ENCODE measurements at regions not wholly inside any gene's neighbourhood (a gene's known extent, or its start where the extent isn't known, plus 50 kb on each side); places are given as distances from the start of the nearest gene placed in this dataset.
A peak's percentile ranks its signal among the peaks of the same experiment; 100 is the strongest.
"Not testable (repeated sequence)": the region's sequence is repeated elsewhere in the genome, so short reads cannot be mapped to it uniquely, and the experiment has no call there.

DNA sequence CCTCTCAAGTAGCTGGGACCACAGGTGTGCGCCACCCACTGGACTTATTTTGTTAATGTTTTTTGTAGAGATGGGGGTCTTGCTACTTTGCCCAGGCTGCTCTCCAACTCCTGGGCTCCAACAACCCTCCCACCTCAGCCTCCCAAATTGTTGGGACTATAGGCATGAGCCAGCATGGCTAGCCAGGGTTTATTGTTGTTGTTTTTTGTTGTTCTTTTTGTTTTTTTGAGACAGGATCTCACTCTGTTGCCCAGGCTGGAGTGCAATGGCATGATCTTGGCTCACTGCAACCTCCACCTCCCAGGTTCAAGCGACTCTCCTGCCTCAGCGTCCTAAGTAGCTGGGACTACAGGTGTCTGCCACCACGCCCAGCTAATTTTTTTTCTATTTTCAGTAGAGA is 142.2 kb downstream of the CRLF3 start:
- not testable (repeated sequence) for DNase-seq

DNA sequence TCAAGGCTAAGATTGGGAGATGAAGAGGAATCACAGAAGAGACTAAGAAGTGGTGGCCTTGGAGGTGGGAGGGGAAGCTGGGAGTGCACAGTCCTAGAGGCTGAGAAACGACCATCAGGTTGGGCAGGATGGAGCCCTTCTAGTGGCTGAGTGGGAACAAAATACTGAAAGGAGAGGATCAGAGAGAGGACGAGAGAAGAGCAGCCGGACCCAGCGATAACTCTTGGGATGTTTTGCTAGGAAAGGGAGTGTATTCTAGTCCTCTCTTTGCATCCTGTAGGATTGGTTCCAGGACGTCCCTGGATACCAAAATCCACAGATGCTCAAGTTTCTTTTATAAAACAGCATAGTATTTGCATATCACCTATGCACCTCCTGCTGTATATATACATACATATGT is 143.8 kb downstream of the CRLF3 start:
- DNase-seq, result not testable (repeated sequence)

DNA sequence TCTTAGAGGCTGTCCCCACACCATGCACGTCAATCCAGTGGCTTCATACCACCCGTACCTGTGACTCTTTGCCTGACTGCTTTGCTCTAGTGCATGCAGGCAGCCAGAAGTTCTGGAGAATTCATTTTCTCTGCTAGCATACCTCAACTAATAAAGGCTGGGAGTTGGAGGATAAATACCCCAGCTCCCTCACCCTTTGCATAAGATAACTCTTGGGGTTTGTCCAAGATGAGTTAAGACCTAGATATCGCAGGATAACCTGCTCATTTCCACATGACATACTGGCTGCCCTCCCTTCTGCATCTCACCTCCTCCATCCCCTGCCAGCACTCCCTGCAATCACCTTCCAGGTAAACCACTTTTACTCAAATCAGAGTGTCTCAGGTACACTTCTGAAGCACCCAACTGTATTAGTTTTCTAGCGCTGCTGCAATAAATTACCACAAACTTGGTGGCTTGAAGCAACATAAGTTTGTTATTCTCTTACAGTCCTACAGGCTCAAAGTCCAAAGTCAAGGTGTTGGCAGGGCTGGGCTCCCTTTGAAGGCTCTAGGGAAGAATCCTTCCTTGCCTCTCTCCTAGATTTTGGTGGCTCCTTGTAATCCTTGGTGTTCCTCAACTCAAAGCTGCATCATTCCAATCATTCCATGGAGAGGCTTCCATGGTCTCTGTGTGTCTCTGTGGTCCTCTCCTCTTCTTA is 146.8 kb downstream of the CRLF3 start:
- no peak for DNase-seq

DNA sequence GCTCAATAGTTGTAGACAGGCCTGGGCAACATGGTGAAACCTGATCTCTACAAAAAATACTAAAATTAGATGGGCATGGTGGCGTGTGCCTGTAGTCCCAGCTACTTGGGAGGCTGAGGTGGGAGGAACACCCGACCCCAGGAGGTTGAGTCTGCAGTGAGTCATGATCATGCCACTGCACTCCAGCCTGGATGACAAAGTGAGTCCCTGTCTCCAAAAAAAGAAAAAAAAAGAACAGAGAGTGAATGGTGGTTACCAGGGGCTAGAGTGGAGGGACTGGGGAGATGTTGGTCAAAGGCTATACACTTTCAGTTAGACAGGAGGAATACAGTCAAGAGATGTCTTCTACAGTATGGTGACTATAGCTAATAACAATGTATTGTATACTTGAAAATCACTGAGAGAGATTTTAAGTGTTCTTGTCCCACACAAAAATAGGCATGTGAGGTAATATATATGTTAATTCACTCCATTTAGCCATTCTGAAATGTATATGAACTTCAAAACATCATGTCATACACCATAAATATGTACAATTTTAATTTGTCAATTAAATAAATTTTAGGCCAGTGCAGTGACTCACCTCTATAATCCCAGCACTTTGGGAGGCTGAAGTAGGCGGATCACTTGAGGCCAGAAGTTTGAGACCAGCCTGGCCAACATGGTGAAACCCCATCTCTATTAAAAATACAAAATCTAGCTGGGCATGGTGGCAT is 148.6 kb downstream of the CRLF3 start:
- not testable (repeated sequence) for DNase-seq

DNA sequence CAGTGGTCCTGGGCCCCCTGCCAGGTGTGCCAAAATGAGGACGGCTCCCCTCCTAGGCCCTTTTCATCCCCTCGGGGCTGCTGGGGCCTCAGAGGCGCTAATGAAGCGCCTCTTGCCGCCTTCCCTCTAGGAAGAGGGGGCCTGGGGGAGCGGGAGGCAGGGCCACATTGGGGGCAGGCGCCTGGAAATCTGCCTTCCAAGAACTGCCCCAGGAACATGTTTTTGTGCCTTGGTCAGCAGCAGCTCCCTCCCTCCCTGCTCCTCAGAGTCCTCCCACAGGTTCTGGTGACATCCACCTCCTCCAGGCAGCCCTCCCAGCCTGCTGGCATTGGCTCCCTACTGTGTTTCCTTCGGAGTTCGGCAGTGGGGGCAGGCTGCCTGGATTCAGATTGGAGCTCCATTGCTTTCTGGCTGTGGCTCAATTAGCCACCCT is 155.3 kb downstream of the CRLF3 start:
- not testable (repeated sequence) for DNase-seq

DNA sequence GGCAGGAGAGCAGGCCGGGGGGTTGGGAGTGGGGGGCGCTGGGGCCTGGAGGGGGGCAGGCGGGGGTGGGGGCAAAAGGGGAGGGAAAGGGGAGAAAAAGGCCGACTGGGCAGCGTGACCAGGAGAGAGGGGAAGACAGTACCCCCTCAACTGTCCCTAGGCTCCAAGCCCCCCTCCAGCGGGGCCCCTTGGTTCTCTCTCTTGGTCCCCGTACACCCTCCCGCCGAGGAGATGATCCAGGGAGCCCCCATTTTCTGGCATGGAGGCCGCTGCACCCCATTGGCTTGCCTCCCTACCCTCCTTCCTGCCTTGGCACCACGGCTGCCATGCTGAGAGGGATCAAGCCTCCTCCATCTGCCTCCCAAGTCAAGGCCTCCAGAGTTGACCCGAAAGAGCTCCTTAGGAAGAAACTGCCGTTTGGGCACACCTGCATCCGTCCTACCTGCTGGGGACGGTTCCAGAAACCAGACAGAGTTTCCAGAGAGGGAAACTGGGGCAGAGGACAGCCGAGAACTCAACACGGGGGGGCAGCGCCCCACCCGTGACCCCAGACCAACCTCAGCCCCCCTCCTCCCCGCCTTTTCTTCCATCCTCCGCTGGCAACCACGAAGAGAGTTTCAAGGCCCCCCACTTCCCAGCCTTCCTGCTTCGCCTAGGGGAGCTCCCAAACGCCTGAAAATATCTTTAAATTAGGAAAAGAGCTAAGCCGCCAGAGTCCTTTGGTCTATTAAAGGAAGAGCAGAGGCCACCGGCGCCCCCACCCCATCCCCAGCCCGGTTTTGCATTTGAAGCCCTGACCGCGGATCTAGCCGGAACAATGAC is 155.9 kb downstream of the CRLF3 start:
- DNase-seq, result not testable (repeated sequence)

DNA sequence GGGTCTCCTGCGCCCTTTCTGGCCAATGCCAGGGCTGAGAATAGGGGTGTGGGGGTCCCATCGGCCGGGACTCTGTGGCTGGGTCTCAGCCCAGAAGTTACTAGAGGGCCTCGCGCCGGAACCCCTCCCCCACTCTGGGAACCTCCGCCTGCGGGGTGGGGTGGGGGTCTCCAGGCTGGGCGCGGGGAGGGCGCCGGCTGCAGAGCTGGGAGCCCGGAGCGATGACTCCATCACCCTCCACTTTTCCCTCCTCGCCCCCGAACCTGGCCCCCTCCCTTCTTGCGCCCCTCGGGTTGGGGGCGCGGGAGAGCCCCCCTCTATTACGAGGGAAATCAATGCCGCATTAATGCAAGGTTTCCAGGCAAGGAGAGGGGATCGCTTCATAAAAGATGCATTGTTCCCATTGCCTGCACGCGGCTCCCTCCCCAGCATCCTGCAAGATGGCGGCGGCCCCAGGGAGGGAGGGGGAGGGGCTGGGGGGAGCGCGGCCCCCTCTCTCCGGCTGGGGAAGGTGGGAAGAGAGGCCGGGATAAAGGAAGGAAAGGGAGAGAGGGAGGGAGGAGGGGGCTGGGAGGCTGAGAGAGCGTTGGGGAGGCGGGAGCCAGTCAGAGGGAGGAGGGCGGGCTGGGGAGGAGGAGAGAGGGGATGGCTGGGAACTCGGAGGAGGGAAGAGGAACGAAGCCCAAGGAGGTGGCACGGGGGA is 156.7 kb downstream of the CRLF3 start:
- DNase-seq, result peak; percentile 83

DNA sequence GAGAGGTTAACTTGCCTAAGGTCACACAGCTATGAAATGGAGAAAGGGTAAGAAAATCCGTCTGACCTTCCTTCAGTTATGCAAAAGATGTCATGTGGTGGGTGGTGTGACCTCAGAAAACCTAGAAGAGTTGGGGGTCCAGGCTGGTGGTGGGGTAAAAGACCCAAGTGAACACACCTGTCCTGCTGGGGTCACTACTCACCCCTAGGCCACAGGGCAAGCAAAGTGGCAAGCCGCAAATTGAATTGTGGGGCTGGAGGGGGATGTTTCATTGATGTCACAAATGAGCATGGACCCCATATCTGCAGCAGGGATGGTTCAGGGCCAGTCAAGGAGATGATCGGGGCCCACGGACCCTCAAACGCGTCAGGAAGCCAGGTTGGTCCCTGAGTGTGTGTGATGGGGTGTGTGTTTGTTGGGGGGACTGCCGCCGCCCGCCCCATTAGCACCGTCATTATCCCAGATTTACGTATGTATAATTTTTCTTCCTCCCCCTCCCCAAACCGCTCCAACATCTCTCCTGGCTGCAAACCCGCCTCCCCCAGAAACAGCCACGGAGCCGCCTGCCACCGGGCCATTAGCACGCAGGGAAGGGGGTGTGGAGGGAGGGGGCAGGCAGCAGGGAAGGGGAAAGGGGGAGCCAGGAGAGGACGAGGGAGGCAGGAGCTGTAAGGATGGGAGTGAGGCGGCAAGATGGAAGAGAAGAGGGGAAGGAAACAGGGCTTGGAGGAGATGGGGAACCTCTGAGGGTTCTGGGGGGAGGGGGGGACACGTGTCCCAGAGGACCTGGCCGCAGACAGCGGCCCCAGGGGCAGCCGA is 157.4 kb downstream of the CRLF3 start:
- DNase-seq, result not testable (repeated sequence)

DNA sequence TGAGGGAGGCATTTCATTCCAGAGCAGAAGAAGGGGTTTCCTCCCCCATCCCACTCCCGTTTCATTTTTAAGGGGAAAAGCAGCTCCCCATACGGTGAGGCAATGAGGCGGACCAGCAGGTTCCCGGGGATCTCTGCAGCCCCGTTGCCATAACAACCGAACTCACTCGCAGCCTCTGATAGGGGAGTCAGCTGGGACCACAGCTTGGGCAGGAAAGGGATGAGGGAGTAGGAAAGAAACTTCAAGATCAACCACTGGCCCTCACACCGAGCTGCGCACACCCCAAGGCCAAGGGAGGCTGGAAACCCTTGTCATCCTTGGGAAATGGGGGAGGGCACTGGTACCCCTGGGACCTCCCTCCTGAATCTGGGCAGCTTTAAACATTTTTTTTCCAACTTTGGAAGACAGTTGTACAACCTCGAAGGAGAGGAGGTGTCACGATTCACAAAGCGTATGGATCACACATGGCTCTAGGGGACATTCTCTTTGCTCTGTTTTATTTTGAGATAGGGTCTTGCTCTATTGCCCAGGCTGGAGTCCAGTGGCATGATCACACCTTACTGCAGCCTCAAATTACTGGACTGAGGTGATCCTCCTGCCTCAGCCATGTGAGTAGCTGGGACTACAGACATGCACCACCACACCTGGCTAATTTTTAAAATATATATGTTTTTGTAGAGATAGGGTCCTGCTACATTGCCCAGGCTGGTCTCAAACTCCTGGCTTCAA is 160.6 kb downstream of the CRLF3 start:
- DNase-seq, result not testable (repeated sequence)

DNA sequence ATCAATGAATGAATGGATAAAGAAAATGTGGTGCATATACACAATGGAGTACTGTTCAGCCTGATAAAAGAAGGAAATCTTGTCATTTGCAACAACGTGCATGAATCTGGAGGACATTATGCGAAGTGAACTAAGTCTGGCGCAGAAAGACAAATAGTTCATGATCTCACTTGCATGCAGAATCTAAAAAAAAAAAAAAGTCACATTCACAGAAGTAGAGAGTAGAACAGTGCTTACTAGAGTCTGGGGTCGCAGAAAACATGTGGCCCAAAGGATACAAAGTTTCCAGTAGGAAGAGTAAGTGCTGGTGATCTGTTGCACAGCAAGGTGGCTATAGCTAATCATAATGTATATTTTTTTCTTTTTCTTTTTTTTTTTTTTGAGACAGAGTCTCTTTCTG is 167.3 kb downstream of the CRLF3 start:
- not testable (repeated sequence) for DNase-seq

DNA sequence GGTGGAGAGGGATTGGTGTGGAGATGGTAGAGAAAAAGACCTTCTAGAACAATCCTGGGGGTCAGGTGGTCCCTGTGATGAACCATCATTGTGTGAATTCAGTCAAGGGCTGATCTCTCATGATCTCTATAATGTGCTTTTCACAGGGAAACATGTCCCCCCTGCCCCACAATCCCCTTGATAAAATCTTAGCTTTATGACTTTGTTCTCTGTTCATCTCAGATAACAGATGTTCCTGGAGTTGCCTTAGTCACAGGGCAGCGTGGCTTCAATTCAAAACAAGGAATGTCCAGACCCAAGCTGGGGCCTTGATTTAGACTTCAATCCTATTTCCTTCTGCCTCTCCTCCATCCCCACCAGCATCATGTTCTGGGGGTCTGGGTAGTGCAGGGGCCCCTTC is 171.5 kb downstream of the CRLF3 start:
- not testable (repeated sequence) for DNase-seq

DNA sequence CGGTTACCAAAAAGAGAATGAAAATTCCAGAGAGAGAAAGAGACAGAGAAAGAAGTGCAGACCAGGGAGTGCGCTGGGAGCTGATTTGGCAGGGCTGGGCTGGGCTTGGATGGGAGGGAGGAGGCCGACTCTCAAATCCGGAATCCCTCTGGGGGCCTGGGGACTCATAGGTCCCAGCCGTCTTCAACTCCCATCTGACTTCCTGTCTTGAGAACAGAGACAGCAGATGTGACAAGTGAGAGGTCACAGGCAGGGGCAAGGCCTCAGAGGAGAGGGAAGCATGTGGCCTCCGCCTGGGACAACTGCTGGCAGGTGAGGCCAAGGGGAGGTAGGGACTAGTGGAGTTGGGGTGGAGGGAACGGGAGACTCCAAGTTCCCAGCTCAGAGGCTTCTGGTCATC is 172.9 kb downstream of the GOSR1 start:
- DNase-seq, result not testable (repeated sequence)

DNA sequence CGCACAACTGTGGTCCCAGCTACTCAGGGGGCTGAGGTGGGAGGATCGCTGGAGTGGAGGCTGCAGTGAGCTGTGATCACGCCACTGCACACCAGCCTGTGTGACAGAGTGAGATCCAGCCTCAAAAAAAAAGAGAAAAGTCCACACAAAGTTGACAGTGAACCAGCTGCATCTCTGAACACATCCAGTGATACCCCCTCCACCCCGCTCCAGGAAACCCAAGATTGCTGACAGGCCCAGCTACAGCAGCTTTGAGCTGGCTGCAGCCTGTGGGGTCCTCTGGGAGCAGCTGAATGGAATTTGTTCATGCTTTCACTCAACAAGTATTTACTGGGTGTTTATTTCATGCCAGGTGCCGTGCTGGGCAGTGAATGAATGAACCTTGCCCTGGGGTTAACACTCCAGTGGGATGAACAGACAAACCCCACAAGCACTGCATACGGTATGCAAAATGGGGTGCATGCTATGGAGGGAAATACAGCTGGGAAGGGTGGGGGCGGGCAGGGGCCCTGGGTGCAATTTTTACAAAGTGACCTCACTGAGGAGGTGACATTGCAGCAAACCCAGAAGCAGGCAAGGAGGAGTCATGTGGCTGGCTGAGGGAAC is 170.9 kb downstream of the GOSR1 start:
- DNase-seq, result not testable (repeated sequence)

DNA sequence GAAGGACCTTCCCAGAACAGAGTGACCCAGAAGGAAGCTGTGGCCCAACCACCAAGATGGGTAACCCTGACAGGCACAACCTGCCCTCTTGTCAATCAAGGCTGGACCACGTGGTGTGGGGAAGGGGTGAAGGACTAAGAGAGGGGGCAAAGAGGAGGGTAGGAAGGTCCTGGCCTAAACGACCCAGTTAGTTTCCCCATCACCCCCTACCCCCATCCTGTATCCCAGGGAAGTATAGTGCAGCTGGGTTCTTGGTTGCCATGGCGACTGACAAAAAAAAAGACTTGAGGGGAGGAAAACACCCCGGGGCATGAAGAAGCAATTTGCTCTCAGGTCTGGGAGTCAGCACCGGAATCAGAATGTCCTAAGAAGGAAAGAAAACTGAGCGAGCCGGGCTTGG is 168.7 kb downstream of the GOSR1 start:
- DNase-seq, result not testable (repeated sequence)

DNA sequence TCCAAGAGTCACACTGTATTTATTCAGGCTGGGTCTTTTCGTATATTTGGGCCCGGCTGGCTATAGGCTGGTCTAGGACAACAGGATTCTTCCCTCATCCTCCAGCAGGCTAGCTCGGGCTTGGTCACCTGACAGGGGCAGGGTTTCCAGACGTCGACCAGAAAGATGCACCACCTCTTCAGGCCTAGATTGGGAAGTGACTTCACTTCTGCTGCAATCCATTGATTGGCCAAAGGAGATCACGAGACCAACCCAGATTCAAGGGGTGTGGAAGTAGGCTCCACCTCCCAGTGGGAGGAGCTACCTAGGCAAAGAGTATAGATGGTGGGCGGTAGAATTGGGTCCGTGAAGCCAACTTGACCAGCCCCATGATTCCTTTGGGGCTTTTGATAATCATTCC is 167.5 kb downstream of the GOSR1 start:
- not testable (repeated sequence) for DNase-seq

DNA sequence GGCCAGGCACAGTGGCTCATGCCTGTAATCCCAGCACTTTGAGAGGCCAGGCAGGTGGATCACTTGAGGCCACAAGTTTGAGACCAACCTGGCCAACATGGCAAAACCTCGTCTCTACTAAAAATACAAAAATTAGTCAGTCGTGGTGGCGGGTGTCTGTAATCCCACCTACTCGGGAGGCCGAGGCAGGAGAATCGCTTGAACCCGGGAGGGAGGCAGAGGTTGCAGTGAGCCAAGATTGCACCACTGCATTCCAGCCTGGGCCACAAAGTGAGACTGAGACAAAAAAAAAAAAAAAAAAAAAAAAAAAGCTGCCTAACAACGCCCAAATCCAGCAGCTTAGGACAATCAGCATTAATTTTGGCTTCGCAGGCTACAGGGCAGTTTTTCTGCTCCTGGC is 167.1 kb downstream of the GOSR1 start:
- not testable (repeated sequence) for DNase-seq

DNA sequence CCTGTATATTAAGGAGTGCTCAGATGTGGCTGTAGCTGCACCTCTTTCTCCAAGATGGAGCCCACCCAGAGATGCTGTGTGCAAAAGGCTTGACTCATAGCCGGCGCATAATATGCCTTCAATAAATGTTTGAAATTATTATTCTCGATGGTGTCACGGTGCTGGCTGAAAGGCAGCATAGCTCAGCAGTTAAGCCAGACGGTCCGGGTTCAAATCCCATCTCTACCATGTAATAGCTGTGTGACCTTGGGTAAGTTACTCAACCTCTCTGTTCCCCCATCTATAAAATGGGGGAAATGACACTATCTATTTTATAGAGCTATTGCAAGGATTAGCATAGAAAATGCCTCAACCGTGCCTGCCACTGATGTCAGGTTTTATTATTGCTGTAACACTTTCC is 164.2 kb downstream of the GOSR1 start:
- not testable (repeated sequence) for DNase-seq

DNA sequence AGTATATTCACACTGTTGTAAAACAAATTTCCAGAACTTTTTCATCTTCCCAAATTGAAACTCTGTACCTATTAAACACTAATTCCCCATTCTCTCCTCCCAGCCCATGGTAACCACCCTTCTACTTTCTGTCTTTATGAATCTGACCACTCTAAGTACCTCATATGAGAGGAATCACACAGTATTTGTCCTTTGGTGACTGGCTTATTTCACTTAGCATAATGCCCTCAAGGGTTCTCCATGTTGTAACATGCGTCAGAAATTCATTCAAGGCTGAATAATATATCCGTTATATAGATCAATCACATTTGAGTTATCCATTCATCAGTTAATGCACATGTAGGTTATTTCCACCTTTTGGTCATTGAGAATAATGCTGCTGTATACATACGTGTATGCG is 162.2 kb downstream of the GOSR1 start:
- DNase-seq, result not testable (repeated sequence)

DNA sequence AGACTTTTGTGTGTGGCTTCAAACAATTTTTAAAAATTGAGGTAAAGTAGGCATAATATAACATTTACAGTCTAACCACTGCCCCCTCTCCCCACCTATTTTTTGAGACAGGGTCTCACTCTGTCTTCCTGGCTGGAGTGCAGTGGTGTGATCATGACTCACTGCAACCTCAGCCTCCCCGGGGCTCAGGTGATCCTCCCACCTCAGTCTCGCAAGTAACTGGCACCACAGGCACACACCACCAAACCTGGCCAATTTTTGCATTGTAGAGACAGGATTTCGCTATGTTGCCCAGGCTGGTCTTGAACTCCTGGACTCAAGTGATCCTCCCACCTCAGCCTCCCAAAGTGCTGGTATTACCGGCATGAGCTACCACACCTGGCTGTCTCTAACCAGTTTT is 161.8 kb downstream of the GOSR1 start:
- DNase-seq, result not testable (repeated sequence)

DNA sequence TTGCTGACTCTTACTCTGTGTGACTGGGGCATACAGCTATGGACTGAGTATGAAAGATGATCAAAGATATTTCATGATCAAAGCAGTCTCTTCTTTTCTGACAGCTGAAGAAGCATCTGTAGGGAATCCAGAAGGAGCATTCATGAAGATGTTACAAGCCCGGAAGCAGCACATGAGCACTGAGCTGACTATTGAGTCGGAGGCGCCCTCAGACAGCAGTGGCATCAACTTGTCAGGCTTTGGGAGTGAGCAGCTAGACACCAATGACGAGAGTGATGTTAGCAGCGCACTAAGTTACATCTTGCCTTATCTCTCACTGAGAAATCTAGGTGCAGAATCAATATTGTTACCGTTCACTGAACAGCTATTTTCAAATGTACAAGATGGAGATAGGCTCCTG is 154.4 kb downstream of the GOSR1 start:
- DNase-seq, result not testable (repeated sequence)

DNA sequence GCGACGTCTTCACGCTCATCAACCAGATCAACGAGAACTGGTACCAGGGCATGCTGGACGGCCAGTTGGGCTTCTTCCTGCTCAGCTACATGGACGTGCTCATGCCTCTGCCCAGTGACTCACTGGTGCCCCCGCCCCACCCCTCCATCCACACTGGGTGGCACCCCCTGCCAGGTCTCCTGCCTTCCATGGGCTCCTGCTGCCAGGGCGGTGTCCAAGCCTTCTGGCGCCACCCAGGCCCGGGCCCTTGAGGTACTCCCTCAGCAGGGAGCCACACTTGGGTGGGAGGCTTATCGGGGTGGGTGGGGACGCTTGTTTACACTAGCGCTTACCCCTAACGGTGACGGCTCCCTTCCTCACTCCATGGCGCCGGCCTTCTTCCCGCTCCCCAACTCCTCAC is 148.2 kb downstream of the GOSR1 start:
- not testable (repeated sequence) for DNase-seq

Data from NCI-H1092 treated with DMSO at 0.1 percent for 48 hours (cell line).